ENCODE measurements at regions not wholly inside any gene's neighbourhood (a gene's known extent, or its start where the extent isn't known, plus 50 kb on each side); places are given as distances from the start of the nearest gene placed in this dataset.

DNA sequence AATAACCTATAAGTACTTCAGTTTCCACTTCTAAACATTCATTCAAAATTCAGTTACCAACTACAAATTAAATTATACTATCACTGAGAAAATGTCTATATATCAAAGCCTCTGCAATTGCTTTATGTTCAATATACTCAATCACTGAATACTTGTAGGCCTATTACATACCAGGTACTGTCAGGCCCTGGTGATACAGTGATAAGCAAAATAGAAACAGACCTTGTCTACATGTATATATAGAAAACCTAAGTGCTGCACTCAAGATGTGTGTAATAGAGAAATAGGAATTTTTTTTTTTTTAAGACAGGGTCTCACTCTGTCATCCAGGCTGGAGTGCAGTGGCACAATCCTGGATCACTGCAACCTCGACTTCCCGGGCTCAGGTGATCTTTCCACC is 53.7 kb upstream of the PHF14 start:
- TF ChIP-seq, protein P1, sequence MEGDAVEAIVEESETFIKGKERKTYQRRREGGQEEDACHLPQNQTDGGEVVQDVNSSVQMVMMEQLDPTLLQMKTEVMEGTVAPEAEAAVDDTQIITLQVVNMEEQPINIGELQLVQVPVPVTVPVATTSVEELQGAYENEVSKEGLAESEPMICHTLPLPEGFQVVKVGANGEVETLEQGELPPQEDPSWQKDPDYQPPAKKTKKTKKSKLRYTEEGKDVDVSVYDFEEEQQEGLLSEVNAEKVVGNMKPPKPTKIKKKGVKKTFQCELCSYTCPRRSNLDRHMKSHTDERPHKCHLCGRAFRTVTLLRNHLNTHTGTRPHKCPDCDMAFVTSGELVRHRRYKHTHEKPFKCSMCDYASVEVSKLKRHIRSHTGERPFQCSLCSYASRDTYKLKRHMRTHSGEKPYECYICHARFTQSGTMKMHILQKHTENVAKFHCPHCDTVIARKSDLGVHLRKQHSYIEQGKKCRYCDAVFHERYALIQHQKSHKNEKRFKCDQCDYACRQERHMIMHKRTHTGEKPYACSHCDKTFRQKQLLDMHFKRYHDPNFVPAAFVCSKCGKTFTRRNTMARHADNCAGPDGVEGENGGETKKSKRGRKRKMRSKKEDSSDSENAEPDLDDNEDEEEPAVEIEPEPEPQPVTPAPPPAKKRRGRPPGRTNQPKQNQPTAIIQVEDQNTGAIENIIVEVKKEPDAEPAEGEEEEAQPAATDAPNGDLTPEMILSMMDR (IDR thresholded peaks at IDR 0.05): no peak
- TF ChIP-seq ZFX (IDR thresholded peaks at IDR 0.05; ENCODE audit: borderline replicate concordance): no peak
